Suprapubic skin (tissue), 4 donors: ENCODE measurements at regions not wholly inside any gene's neighbourhood (a gene's known extent, or its start where the extent isn't known, plus 50 kb on each side); places are given as distances from the start of the nearest gene placed in this dataset.
"Not testable (repeated sequence)": the region's sequence is repeated elsewhere in the genome, so short reads cannot be mapped to it uniquely, and the experiment has no call there.

Source experiments
- DNase-seq, 2 donors: peaks; one replicate each; pipeline ENCODE4 v3.0.0-alpha.2; 2019; ENCODE audit warnings: low spot score in 2 of 2
- H3K27ac ChIP-seq: fragments of 200-600 bp; sonication (generic); one replicate; pipeline ENCODE4 v1.5.1; 2019
- H3K27me3 ChIP-seq: fragments of 200-600 bp; sonication (generic); one replicate; pipeline ENCODE4 v1.5.1; 2019
- H3K36me3 ChIP-seq: fragments of 200-600 bp; sonication (generic); one replicate; pipeline ENCODE4 v1.5.1; 2019
- H3K4me1 ChIP-seq: fragments of 200-600 bp; sonication (generic); one replicate; pipeline ENCODE4 v1.5.1; 2019
- H3K4me3 ChIP-seq: fragments of 200-600 bp; sonication (generic); one replicate; pipeline ENCODE4 v1.5.1; 2019; ENCODE audit warnings: mild to moderate bottlenecking
- H3K9me3 ChIP-seq: fragments of 200-600 bp; sonication (generic); one replicate; pipeline ENCODE4 v1.5.1; 2019
- EP300 ChIP-seq: sonication (generic); formaldehyde crosslinking; IDR thresholded peaks from one replicate; pipeline ENCODE4 v1.6.1; 2017; ENCODE audit warnings: antibody characterized with exemption
- POLR2A ChIP-seq, 2 donors: fragments of 450-650 bp; IDR thresholded peaks; one replicate each; pipeline ENCODE4 v1.6.1; 2017; ENCODE audit warnings: antibody characterized with exemption in 2 of 2, mild to moderate bottlenecking in 2 of 2, moderate library complexity in 2 of 2
- POLR2AphosphoS5 ChIP-seq, 3 donors: sonication (generic); formaldehyde crosslinking; IDR thresholded peaks; one replicate each; pipeline ENCODE4 v1.6.1; 2017; ENCODE audit warnings: antibody characterized with exemption in 3 of 3
- WGBS: methylation state at CpG from one replicate; pipeline ENCODE4 v1.1.5; 2018; 5-methylcytosine and 5-hydroxymethylcytosine counted together
- TF ChIP-seq, protein P1 (sequence below), 2 donors: fragments of 200-600 bp in 1 of 2; fragments of 450-650 bp in 1 of 2; sonication (generic) in 1 of 2; IDR thresholded peaks; one replicate each; pipeline ENCODE4 v1.5.1; 2016 to 2019; ENCODE audit warnings: antibody characterized with exemption in 2 of 2, mild to moderate bottlenecking in 1 of 2, moderate library complexity in 1 of 2

DNA sequence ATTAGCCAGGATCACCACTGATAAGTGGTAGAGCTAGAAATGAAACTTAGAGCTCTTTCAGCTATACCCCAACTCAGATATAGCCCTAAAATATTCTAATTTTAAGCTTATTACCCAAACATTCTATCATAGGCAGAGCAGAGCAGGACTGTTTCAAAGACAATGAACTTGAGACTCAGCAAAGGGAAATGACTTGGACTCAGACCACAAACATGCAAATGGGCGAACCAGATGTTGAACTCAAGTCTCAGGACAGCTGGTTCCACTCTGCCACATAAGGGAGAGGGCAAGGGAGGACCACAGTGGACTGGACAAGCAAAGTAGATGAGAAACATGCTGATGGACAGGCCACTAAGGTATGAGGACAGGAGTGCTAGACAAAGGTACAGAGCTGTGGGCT, 315.3 kb downstream of the OMA1 start:
- H3K4me3 ChIP-seq = no peak overlapping the region
- DNase-seq = no peak

DNA sequence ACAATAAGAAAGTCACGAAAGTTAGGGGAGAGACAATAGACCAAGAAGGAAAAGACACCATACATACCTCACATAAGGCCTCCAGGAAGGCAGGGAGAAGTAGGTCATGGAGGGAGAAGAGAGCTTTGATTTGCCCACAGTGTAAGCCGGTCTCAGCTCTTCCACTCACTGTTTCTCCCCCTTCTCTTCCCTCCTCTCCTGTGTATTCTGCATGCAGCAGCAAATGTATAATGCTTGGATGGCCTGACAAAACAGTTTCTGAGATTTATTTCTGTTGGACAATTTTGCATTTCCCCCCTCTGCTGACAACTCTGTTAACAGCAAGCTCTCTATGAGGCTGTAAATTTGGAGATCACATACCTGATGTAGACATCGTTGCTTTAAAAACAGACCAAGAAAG, 318.9 kb downstream of the OMA1 start:
- Histone ChIP-seq H3K27me3 (no peaks in the 10 kb centered on the region), H3K9me3 (no peaks in the 10 kb centered on the region), H3K4me1 (no peaks in the 10 kb centered on the region), H3K36me3 (no peaks in the 10 kb centered on the region), H3K27ac (no peak overlapping the region), H3K4me3 (no peak overlapping the region)
- no peak for TF ChIP-seq POLR2A (IDR thresholded peaks at IDR 0.05)
- no peak for TF ChIP-seq POLR2AphosphoS5 (IDR thresholded peaks at IDR 0.05)
- 68% methylated on average over 3 of the region's 3 CpGs for WGBS
- no peak for DNase-seq

More for the DNA sequence above, 315.3 kb downstream of the OMA1 start:
- H3K27me3 ChIP-seq = no peaks in the 10 kb centered on the region
- no peaks in the 10 kb centered on the region for H3K9me3 ChIP-seq
- H3K36me3 ChIP-seq = no peaks in the 10 kb centered on the region
- no peaks in the 10 kb centered on the region for H3K4me1 ChIP-seq
- 76% methylated on average over 1 of the region's 1 CpG for WGBS
- TF ChIP-seq POLR2A (IDR thresholded peaks at IDR 0.05) (no peak), POLR2AphosphoS5 (IDR thresholded peaks at IDR 0.05) (no peak), EP300 (no peak)
- H3K27ac ChIP-seq = no peak overlapping the region

DNA sequence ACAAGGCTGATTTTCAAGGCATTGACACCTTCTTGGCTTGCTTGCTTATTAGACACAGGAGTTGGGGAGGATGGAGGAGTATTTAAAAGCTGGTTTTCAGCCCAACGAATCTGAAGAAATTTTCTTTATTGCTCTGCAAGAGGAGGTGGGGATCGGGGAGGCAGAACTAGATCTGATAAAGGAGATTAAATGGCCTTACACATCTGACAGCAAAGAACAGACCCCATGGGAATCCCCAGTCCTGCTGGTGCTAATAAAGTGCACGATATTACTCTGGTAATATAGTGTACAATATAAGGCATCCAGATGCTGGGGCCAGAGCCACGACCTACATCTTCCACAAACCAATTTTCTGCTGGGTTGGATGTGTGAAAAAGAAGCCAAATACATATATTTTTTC, 323.0 kb downstream of the OMA1 start:
- Histone ChIP-seq H3K9me3 (no peaks in the 10 kb centered on the region), H3K36me3 (no peaks in the 10 kb centered on the region), H3K4me3 (no peak overlapping the region), H3K4me1 (no peaks in the 10 kb centered on the region), H3K27ac (no peak overlapping the region), H3K27me3 (no peaks in the 10 kb centered on the region)
- TF ChIP-seq EP300 = no peak
- TF ChIP-seq, protein P1, sequence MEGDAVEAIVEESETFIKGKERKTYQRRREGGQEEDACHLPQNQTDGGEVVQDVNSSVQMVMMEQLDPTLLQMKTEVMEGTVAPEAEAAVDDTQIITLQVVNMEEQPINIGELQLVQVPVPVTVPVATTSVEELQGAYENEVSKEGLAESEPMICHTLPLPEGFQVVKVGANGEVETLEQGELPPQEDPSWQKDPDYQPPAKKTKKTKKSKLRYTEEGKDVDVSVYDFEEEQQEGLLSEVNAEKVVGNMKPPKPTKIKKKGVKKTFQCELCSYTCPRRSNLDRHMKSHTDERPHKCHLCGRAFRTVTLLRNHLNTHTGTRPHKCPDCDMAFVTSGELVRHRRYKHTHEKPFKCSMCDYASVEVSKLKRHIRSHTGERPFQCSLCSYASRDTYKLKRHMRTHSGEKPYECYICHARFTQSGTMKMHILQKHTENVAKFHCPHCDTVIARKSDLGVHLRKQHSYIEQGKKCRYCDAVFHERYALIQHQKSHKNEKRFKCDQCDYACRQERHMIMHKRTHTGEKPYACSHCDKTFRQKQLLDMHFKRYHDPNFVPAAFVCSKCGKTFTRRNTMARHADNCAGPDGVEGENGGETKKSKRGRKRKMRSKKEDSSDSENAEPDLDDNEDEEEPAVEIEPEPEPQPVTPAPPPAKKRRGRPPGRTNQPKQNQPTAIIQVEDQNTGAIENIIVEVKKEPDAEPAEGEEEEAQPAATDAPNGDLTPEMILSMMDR (IDR thresholded peaks at IDR 0.05) = no peak
- TF ChIP-seq POLR2AphosphoS5 (IDR thresholded peaks at IDR 0.05) = no peak
- TF ChIP-seq POLR2A (IDR thresholded peaks at IDR 0.05) = no peak
- WGBS = 67% methylated on average over 4 of the region's 4 CpGs
- no peak for DNase-seq

DNA sequence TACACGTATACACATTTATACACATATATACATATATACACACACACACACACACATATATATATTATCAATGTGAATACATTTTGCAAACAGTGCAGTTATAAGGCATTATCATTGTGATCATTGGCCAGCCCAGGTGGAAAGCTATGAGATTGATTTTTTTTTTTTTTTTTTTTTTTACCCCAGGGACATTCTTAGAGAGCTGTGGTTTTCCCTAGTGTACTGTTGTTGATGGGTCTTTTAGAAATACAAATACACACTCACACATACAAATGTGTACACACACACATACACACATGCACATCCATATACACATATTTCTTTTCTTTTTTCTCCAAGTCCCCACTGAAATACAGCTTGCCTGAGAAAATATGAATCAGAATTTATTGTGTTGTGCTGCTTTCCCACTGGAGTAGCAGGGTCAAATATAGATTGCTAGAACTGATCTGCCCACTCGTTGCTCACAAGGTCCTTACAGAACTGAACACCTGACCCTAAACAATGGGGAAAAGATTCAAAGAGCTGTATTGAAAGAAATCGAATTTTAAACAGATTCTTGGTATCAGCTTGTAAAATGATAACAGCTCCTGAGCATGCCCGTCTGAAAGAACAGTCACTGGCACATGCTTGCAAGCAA, 325.6 kb downstream of the OMA1 start:
- WGBS = 56% methylated on average over 4 of the region's 4 CpGs
- no peaks in the 10 kb centered on the region for H3K9me3 ChIP-seq

DNA sequence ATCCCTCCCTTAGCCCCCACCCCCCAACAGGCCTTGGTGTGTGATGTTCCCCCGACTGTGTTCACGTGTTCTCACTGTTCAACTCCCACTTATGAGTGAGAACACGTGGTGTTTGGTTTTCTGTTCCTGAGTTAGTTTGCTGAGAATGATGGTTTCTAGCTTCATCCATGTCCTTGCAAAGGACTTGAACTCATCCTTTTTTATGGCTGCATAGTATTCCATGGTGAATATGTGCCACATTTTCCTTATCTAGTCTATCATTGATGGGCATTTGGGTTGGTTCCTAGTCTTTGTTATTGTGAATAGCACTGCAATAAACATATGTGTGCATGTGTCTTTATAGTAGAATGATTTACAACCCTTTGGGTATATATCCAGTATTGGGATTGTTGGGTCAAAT, 330.4 kb downstream of the OMA1 start:
- 100% methylated on average over 3 of the region's 3 CpGs for WGBS
- not testable (repeated sequence) for H3K36me3 ChIP-seq, DNase-seq, H3K9me3 ChIP-seq, H3K4me1 ChIP-seq, H3K4me3 ChIP-seq, H3K27ac ChIP-seq, H3K27me3 ChIP-seq

More for the DNA sequence above, 325.6 kb downstream of the OMA1 start:
- DNase-seq = no peak
- Histone ChIP-seq H3K36me3 (no peaks in the 10 kb centered on the region), H3K27me3 (no peaks in the 10 kb centered on the region), H3K4me1 (no peaks in the 10 kb centered on the region), H3K4me3 (no peak overlapping the region), H3K27ac (no peak overlapping the region)
- TF ChIP-seq EP300 = no peak
- TF ChIP-seq POLR2A (IDR thresholded peaks at IDR 0.05) = no peak
- TF ChIP-seq, protein P1 (IDR thresholded peaks at IDR 0.05) = no peak
- no peak for TF ChIP-seq POLR2AphosphoS5 (IDR thresholded peaks at IDR 0.05)

DNA sequence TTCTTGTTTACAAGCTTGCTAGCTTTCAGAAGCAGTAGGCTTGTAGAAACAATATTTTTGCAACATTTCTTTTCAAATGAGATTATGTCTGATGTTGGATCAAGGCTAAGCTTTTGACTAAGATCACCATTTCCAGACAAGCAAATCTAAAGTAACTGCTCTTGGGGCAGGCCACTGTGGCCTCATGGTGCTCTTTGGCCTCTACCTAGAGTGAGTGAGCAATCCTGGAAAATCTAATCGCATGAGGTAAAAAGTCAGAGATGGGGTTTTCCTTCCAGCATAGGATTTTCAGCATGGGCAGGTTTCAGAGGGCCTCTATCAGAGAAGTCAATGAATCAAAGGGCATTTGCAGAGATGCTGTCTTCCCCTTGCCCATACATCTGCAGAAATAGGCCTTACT, 331.9 kb downstream of the OMA1 start:
- H3K27ac ChIP-seq = no peak overlapping the region
- H3K4me1 ChIP-seq = no peaks in the 10 kb centered on the region
- H3K27me3 ChIP-seq = no peaks in the 10 kb centered on the region
- H3K36me3 ChIP-seq = no peaks in the 10 kb centered on the region
- no peaks in the 10 kb centered on the region for H3K9me3 ChIP-seq
- no peak for TF ChIP-seq EP300
- no peak for DNase-seq
- H3K4me3 ChIP-seq = no peak overlapping the region
- WGBS = 94% methylated on average over 1 of the region's 1 CpG

DNA sequence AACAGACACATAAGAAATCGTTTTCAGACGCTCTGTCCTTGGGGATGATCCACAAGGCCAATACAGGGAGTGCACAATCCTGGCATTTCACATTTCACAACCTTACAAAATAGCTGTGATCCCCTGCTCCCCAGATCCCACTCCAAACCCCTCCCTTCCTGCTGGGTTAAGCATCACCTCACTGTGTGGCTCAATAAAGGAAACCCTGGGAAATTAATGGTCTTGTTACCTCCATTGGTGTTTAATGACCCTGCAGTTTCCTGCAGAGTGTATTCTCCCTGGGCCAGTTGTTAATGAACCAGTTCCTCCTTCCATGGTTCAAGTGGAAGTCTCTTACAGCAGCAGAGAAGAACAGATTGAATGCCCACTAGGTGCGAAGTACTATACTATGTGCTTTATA, 334.7 kb downstream of the OMA1 start:
- H3K36me3 ChIP-seq = no peaks in the 10 kb centered on the region
- TF ChIP-seq, protein P1 (IDR thresholded peaks at IDR 0.05) = no peak
- H3K4me1 ChIP-seq = no peaks in the 10 kb centered on the region
- DNase-seq = no peak
- H3K9me3 ChIP-seq = no peaks in the 10 kb centered on the region
- 43% methylated on average over 3 of the region's 3 CpGs for WGBS
- no peak overlapping the region for H3K27ac ChIP-seq
- no peak overlapping the region for H3K4me3 ChIP-seq
- no peaks in the 10 kb centered on the region for H3K27me3 ChIP-seq
